ENCODE measurements at regions not wholly inside any gene's neighbourhood (a gene's known extent, or its start where the extent isn't known, plus 50 kb on each side); places are given as distances from the start of the nearest gene placed in this dataset.

- no peak for DNase-seq (ENCODE audit: low spot score)
Observed at GRCh38 chr2:5842326-5842725, 150.1 kb downstream of the SOX11 start.

GRCh38 chr2:5845798-5846330, 153.7 kb downstream of the SOX11 start:
- DNase-seq (ENCODE audit: low spot score), result no peak

- DNase-seq (ENCODE audit: low spot score), result no peak
Observed at GRCh38 chr2:5846881-5847280, 154.7 kb downstream of the SOX11 start.

- DNase-seq (ENCODE audit: low spot score), result no peak
Observed at GRCh38 chr2:5849562-5849961, 157.4 kb downstream of the SOX11 start.

- DNase-seq (ENCODE audit: low spot score), result no peak
Observed at GRCh38 chr2:5851410-5851809, 159.2 kb downstream of the SOX11 start.

- no peak for DNase-seq (ENCODE audit: low spot score)
Observed at GRCh38 chr2:5854797-5855196, 162.6 kb downstream of the SOX11 start.

- no peak for DNase-seq (ENCODE audit: low spot score)
Observed at GRCh38 chr2:5867056-5867455, 174.9 kb downstream of the SOX11 start.

- DNase-seq (ENCODE audit: low spot score), result no peak
Observed at GRCh38 chr2:5868931-5869330, 176.7 kb downstream of the SOX11 start.

GRCh38 chr2:5869936-5870335, 177.8 kb downstream of the SOX11 start:
- DNase-seq (ENCODE audit: low spot score), result no peak

GRCh38 chr2:5877360-5877759, 185.2 kb downstream of the SOX11 start:
- DNase-seq (ENCODE audit: low spot score), result no peak

GRCh38 chr2:5885451-5886173, 193.4 kb downstream of the SOX11 start:
- DNase-seq (ENCODE audit: low spot score), result no peak

- DNase-seq (ENCODE audit: low spot score), result no peak
Observed at GRCh38 chr2:5886462-5886861, 194.3 kb downstream of the SOX11 start.

GRCh38 chr2:5888126-5888525, 195.9 kb downstream of the SOX11 start:
- no peak for DNase-seq (ENCODE audit: low spot score)

- DNase-seq (ENCODE audit: low spot score), result no peak
Observed at GRCh38 chr2:5889519-5889918, 197.3 kb downstream of the SOX11 start.

- DNase-seq (ENCODE audit: low spot score), result no peak
Observed at GRCh38 chr2:5894355-5894754, 202.2 kb downstream of the SOX11 start.

GRCh38 chr2:5895284-5895683, 203.1 kb downstream of the SOX11 start:
- no peak for DNase-seq (ENCODE audit: low spot score)

GRCh38 chr2:5897249-5897648, 205.1 kb downstream of the SOX11 start:
- no peak for DNase-seq (ENCODE audit: low spot score)

- DNase-seq (ENCODE audit: low spot score), result no peak
Observed at GRCh38 chr2:5898667-5899066, 206.5 kb downstream of the SOX11 start.

- DNase-seq (ENCODE audit: low spot score), result no peak
Observed at GRCh38 chr2:5905661-5906060, 213.5 kb downstream of the SOX11 start.

- DNase-seq (ENCODE audit: low spot score), result no peak
Observed at GRCh38 chr2:5908071-5908470, 215.9 kb downstream of the SOX11 start.

- DNase-seq (ENCODE audit: low spot score), result no peak
Observed at GRCh38 chr2:5911718-5912117, 219.5 kb downstream of the SOX11 start.

- no peak for DNase-seq (ENCODE audit: low spot score)
Observed at GRCh38 chr2:5913711-5914395, 221.7 kb downstream of the SOX11 start.

GRCh38 chr2:5914811-5915611, 222.8 kb downstream of the SOX11 start:
- DNase-seq (ENCODE audit: low spot score), result no peak
